ENCODE measurements at regions not wholly inside any gene's neighbourhood (a gene's known extent, or its start where the extent isn't known, plus 50 kb on each side); places are given as distances from the start of the nearest gene placed in this dataset.
A peak's percentile ranks its signal among the peaks of the same experiment; 100 is the strongest.

DNA sequence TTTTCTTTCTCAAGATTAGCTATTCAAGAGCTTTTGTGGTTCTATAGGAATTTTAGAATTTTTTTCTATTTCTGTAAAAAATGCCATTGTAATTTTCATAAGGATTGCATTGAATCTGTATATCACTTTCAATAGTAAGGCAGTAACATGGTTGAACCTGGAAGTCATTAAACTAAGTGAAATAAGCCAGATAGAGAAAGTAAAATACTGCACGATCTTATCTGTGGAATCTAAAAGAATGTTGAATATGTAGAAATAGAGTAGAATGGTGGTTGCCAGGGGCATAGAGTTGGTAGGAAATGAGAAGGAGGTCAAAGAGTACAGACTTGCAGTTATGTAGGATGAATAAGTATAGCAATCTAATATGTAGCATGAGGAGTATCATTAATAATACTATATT, 1073.5 kb upstream of the LRRN3 start:
- TF ChIP-seq, protein P1, sequence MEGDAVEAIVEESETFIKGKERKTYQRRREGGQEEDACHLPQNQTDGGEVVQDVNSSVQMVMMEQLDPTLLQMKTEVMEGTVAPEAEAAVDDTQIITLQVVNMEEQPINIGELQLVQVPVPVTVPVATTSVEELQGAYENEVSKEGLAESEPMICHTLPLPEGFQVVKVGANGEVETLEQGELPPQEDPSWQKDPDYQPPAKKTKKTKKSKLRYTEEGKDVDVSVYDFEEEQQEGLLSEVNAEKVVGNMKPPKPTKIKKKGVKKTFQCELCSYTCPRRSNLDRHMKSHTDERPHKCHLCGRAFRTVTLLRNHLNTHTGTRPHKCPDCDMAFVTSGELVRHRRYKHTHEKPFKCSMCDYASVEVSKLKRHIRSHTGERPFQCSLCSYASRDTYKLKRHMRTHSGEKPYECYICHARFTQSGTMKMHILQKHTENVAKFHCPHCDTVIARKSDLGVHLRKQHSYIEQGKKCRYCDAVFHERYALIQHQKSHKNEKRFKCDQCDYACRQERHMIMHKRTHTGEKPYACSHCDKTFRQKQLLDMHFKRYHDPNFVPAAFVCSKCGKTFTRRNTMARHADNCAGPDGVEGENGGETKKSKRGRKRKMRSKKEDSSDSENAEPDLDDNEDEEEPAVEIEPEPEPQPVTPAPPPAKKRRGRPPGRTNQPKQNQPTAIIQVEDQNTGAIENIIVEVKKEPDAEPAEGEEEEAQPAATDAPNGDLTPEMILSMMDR (IDR thresholded peaks at IDR 0.05; ENCODE audit: insufficient read depth, low read length, severe bottlenecking): no peak
- no peak for DNase-seq (ENCODE audit: low read depth)
- no peaks in the 10 kb centered on the region for H3K36me3 ChIP-seq (ENCODE audit: control insufficient read depth, insufficient read depth, low read length)
- H3K4me3 ChIP-seq (ENCODE audit: low read depth, low read length): no peak overlapping the region
- no peaks in the 10 kb centered on the region for H3K27me3 ChIP-seq (ENCODE audit: control insufficient read depth, insufficient read depth, low read length)
- no peak for FAIRE-seq

DNA sequence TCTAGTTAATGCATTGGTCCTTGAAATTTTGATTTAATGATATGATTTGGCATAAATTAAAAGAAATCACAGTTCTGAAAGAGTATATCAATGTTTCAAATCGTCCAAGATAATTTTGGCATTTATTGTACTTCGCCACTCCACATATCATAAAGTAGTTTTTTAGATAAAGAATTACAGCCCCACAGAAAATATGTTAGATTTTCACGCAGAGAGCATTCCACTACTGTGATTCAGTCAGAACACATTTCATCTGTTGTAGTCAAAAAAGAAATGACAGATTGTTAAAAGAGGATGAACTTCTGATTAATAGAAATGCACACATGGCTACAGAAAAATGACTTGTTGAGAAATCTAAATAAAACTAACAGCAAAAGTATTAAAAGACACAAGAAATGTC, 1063.5 kb upstream of the LRRN3 start:
- FAIRE-seq (no peak), DNase-seq (ENCODE audit: low read depth) (no peak)
- TF ChIP-seq, protein P1 (IDR thresholded peaks at IDR 0.05; ENCODE audit: insufficient read depth, low read length, severe bottlenecking): no peak

DNA sequence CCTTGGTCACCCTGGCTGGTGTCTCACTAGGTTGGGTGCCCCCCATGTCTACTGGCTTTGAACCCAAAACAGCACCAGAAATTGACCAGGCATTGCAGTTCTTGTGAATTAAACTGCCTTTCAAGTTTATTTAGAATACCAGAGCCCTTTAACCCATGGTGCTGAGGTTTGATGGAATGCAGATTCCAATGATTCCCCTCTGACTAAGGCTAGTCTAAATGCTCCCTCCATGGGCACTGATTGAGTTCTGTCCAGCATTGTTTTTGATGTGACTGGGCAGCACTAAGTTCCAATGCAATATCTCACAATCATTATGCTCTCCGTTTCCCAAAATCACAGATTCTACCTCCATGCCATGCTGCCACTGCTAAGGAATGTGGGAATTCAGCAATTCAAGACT, 1047.4 kb upstream of the LRRN3 start:
- FAIRE-seq (no peak), DNase-seq (ENCODE audit: low read depth) (no peak)
- TF ChIP-seq, protein P1 (IDR thresholded peaks at IDR 0.05; ENCODE audit: insufficient read depth, low read length, severe bottlenecking): no peak
- H3K4me3 ChIP-seq (ENCODE audit: low read depth, low read length): no peak overlapping the region
- H3K36me3 ChIP-seq (ENCODE audit: control insufficient read depth, insufficient read depth, low read length): no peaks in the 10 kb centered on the region
- no peaks in the 10 kb centered on the region for H3K27me3 ChIP-seq (ENCODE audit: control insufficient read depth, insufficient read depth, low read length)

More for the DNA sequence above, 1063.5 kb upstream of the LRRN3 start:
- no peaks in the 10 kb centered on the region for H3K36me3 ChIP-seq (ENCODE audit: control insufficient read depth, insufficient read depth, low read length)
- no peaks in the 10 kb centered on the region for H3K27me3 ChIP-seq (ENCODE audit: control insufficient read depth, insufficient read depth, low read length)
- no peak overlapping the region for H3K4me3 ChIP-seq (ENCODE audit: low read depth, low read length)

DNA sequence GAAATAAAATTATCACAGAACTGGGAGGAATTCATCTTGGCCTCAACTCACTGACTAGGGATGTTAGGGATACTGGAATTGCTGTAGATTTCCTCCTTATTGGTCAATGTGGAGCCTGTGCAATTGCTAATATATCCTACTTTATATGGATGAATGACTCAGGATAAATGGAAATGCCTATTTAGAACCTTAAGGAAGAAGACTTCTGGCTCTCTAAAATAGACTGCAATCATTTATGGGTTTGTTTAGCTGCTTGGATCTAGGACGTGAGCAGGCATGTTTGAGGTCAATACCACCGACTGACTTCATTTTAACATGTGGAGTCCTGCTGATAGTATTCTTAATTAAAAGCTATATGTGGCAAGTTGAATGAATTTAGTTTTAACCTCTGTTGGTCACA, 1040.1 kb upstream of the LRRN3 start:
- H3K4me3 ChIP-seq (ENCODE audit: low read depth, low read length): no peak overlapping the region
- TF ChIP-seq, protein P1 (IDR thresholded peaks at IDR 0.05; ENCODE audit: insufficient read depth, low read length, severe bottlenecking): no peak
- H3K36me3 ChIP-seq (ENCODE audit: control insufficient read depth, insufficient read depth, low read length): no peaks in the 10 kb centered on the region
- no peaks in the 10 kb centered on the region for H3K27me3 ChIP-seq (ENCODE audit: control insufficient read depth, insufficient read depth, low read length)
- peak; percentile 92 for DNase-seq (ENCODE audit: low read depth)
- no peak for FAIRE-seq

DNA sequence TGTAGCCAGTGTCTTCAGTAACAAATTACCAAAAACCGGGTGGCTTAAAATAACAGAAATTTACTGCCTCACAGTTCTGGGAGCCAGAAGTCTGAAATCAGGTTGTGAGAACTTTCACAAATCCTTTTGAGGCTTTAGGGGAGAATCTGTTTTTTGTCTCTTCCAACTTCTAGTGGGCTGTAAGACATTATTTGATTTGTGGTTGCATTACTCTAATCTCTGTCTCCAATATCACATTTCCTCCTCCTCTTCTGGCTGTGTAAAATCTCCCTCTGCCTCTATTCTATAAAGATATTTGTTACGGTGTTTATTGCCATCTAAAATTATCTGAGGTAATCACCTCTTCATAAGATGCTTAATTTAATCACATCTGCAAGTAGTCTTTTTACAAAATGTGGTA, 1039.6 kb upstream of the LRRN3 start:
- TF ChIP-seq, protein P1 (IDR thresholded peaks at IDR 0.05; ENCODE audit: insufficient read depth, low read length, severe bottlenecking): no peak
- no peak overlapping the region for H3K4me3 ChIP-seq (ENCODE audit: low read depth, low read length)
- H3K36me3 ChIP-seq (ENCODE audit: control insufficient read depth, insufficient read depth, low read length): no peaks in the 10 kb centered on the region
- no peaks in the 10 kb centered on the region for H3K27me3 ChIP-seq (ENCODE audit: control insufficient read depth, insufficient read depth, low read length)
- FAIRE-seq (no peak), DNase-seq (ENCODE audit: low read depth) (no peak)

DNA sequence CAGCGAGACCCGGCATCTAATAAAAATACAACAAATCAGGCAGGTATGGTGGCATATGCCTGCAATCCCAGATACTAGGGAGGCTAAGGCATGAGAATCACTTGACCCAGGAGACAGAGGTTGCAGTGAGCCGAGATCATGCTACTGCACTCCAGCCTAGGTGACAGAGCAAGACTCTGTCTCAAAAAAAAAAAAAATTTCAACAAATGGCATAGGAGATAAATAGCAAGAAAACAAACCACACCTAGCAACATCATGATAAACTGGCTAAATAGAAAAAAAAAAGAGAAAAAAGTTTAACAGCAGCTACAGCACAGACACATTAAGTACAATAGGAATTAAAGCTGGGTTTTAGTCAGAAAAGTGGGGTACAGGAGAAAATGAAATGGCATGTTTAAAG, 1034.6 kb upstream of the LRRN3 start:
- FAIRE-seq (no peak), DNase-seq (ENCODE audit: low read depth) (no peak)
- Histone ChIP-seq H3K4me3 (ENCODE audit: low read depth, low read length) (no peak overlapping the region), H3K36me3 (ENCODE audit: control insufficient read depth, insufficient read depth, low read length) (no peaks in the 10 kb centered on the region), H3K27me3 (ENCODE audit: control insufficient read depth, insufficient read depth, low read length) (no peaks in the 10 kb centered on the region)
- TF ChIP-seq, protein P1 (IDR thresholded peaks at IDR 0.05; ENCODE audit: insufficient read depth, low read length, severe bottlenecking): no peak

All from bronchial epithelial cell (primary cell).